A673 (cell line): ENCODE measurements at regions not wholly inside any gene's neighbourhood (a gene's known extent, or its start where the extent isn't known, plus 50 kb on each side); places are given as distances from the start of the nearest gene placed in this dataset.

Source experiments
- BruUV-seq: library from RNA; stranded (reverse); fragments of 400-500 nt; replicated peaks from 2 replicates; lab custom pipeline; 2021; lab: Mats Ljungman, UMichigan
- CTCF ChIA-PET: fragments of 300-600 bp; sonication (Branson Sonifier 250); formaldehyde crosslinking; loops from one replicate; lab custom pipeline; 2022; ENCODE audit warnings: antibody characterized with exemption; lab: Charles Lee
- POLR2A ChIA-PET: fragments of 300-600 bp; sonication (Branson Sonifier 250); formaldehyde crosslinking; loops from one replicate; lab custom pipeline; 2022; ENCODE audit warnings: antibody characterized with exemption; ENCODE audit not compliant: low non-redundant PET; lab: Charles Lee
- DNase-seq: peaks from one replicate; pipeline ENCODE4 v3.0.0-alpha.2; 2015; ENCODE audit warnings: low spot score
- H3K27ac ChIP-seq: fragments of 200-600 bp; sonication (generic); 2 replicates; pipeline ENCODE4 v1.5.1; 2016; ENCODE audit warnings: mixed run types, low read depth, mild to moderate bottlenecking, mixed read lengths, antibody characterized with exemption, low read length; ENCODE audit not compliant: poor library complexity, severe bottlenecking
- H3K27me3 ChIP-seq: fragments of 200-600 bp; sonication (generic); replicated peaks from 2 replicates; pipeline ENCODE4 v1.6.1; 2017; ENCODE audit warnings: mixed run types, low read depth, mild to moderate bottlenecking, mixed read lengths, antibody characterized with exemption, low read length; ENCODE audit not compliant: insufficient read depth, poor library complexity
- H3K36me3 ChIP-seq: fragments of 200-600 bp; sonication (generic); 2 replicates; pipeline ENCODE4 v1.6.1; 2016; ENCODE audit warnings: mixed run types, mild to moderate bottlenecking, mixed read lengths, antibody characterized with exemption, low read length; ENCODE audit not compliant: insufficient read depth, poor library complexity, severe bottlenecking
- H3K4me1 ChIP-seq: fragments of 200-600 bp; sonication (generic); 2 replicates; pipeline ENCODE4 v1.6.1; 2017; ENCODE audit warnings: mixed run types, mild to moderate bottlenecking, mixed read lengths, antibody characterized with exemption, low read length; ENCODE audit not compliant: insufficient read depth, poor library complexity, severe bottlenecking
- H3K4me3 ChIP-seq: fragments of 200-600 bp; sonication (generic); 2 replicates; pipeline ENCODE4 v1.5.1; 2016; ENCODE audit warnings: low read depth, mixed run types, mild to moderate bottlenecking, mixed read lengths, low read length; ENCODE audit not compliant: poor library complexity, severe bottlenecking
- H3K9me3 ChIP-seq: fragments of 200-600 bp; sonication (generic); 2 replicates; pipeline ENCODE4 v1.6.1; 2016; ENCODE audit warnings: mixed run types, low read depth, mild to moderate bottlenecking, mixed read lengths, antibody characterized with exemption, low read length; ENCODE audit not compliant: poor library complexity, severe bottlenecking
- EZH2 ChIP-seq: fragments of 200-600 bp; sonication (generic); IDR thresholded peaks from 2 replicates; pipeline ENCODE4 v1.6.1; 2017; ENCODE audit warnings: borderline replicate concordance, low read depth, mild to moderate bottlenecking, mixed read lengths, antibody characterized with exemption, low read length; ENCODE audit not compliant: poor library complexity, severe bottlenecking
- intact Hi-C: fragments of 100-400 bp; cut with micrococcal nuclease; formaldehyde crosslinking; loops from one replicate; pipeline ENCODE4 v1.10.0; 2022; ENCODE audit not compliant: unreplicated experiment
- TF ChIP-seq, protein P1 (sequence below): fragments of 300-800, 200-600 bp; sonication (generic); conservative IDR thresholded peaks from 2 replicates; pipeline ENCODE4 v1.5.1; 2017; ENCODE audit warnings: low read depth, mild to moderate bottlenecking, antibody characterized with exemption, low read length, moderate library complexity, mixed read lengths

DNA sequence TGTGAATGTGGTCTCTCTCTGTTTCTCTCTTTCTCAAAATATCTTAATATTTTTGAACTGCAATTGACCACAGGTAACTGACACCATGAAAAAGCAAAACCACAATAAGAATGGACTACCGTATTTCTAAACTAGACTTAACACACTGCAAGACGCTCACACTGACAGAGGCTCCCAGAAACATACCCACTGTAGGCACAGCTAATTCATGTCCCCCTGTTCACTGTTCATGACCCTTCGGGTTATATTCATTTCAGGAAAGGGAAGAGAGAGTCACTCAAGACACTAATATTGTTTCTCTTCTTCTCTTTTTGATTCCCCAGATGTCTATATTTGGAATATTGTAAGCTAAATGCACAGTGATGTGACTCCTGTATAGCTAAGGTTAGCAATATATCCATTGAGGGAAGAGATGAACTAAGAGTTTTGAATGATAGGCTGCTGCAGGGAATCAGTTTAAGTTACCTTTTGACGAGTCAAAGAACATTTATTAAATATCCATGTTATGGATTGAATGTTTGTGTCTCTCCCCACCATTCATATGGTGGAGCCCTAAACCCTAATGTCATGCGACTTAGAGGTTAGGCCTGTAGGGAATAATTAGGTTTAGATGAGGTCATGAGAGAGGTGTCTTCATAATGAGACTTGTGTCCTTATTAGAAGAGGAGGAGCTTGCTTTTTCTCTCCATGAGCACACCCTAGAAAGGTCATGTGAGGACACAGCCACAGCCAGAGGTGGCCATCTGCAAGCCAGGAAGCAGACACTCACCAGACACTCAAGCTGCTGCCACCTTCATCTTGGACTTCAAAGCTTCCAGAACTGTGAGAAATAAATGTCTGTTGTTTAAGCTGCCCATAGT is 216.6 kb upstream of the GRM7 start:
- ChIA-PET POLR2A (no interaction called here), CTCF (no interaction called here)
- no TSS peak for BruUV-seq
- no peak overlapping the region for H3K27ac ChIP-seq
- TF ChIP-seq, protein P1, sequence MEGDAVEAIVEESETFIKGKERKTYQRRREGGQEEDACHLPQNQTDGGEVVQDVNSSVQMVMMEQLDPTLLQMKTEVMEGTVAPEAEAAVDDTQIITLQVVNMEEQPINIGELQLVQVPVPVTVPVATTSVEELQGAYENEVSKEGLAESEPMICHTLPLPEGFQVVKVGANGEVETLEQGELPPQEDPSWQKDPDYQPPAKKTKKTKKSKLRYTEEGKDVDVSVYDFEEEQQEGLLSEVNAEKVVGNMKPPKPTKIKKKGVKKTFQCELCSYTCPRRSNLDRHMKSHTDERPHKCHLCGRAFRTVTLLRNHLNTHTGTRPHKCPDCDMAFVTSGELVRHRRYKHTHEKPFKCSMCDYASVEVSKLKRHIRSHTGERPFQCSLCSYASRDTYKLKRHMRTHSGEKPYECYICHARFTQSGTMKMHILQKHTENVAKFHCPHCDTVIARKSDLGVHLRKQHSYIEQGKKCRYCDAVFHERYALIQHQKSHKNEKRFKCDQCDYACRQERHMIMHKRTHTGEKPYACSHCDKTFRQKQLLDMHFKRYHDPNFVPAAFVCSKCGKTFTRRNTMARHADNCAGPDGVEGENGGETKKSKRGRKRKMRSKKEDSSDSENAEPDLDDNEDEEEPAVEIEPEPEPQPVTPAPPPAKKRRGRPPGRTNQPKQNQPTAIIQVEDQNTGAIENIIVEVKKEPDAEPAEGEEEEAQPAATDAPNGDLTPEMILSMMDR, result no peak
- TF ChIP-seq EZH2, result no peak
- no peaks in the 10 kb centered on the region for H3K36me3 ChIP-seq
- no peaks in the 10 kb centered on the region for H3K9me3 ChIP-seq
- H3K27me3 ChIP-seq, result no peaks in the 10 kb centered on the region
- H3K4me3 ChIP-seq, result no peak overlapping the region
- intact Hi-C loops, result no loop called here
- DNase-seq, result no peak
- H3K4me1 ChIP-seq, result no peaks in the 10 kb centered on the region

DNA sequence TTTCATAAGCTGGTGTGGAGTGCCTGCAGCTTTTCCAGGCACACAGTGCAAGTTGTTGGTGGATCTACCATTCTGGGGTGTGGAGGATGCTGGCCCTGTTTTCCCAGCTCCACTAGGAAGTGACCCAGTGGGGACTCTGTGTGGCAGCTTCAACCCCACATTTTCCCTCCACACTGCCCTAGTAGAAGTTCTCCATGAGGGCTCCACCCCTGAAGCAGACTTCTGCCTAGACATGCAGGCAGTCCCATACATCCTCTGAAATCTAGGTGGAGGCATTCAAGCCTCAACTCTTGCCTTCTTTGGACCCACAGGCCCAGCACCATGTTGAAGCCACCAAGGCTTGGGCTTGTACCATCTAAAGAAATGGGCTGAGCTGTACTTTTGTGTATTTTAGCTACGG is 206.2 kb upstream of the GRM7 start:
- Histone ChIP-seq H3K4me1 (no peaks in the 10 kb centered on the region), H3K4me3 (no peak overlapping the region), H3K27ac (no peak overlapping the region), H3K9me3 (peaks cover 5% of the 10 kb centered on the region), H3K36me3 (no peaks in the 10 kb centered on the region), H3K27me3 (no peaks in the 10 kb centered on the region)
- CTCF ChIA-PET, result no interaction called here
- intact Hi-C loops, result no loop called here
- no TSS peak for BruUV-seq
- TF ChIP-seq EZH2, result no peak
- TF ChIP-seq, protein P1, result no peak
- no peak for DNase-seq
- POLR2A ChIA-PET, result no interaction called here

DNA sequence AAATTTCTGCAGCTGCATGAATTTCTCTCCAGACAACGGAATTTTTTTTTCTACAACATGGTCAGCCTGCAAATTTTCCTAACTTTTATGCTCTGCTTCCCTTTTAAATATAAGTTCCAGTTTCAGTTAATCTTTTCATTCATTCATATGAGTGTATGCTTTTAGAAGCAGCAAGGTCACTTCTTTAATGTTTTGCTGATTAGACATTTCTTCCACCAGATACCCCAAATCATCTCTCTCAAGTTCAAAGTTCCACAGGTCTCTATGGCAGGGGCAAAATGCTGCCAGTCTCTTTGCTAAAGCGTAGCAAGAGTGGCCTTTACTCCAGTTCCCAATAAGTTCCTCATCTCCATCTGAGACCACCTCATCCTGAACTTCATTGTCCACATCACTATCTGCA is 205.6 kb upstream of the GRM7 start:
- Histone ChIP-seq H3K27me3 (no peaks in the 10 kb centered on the region), H3K27ac (no peak overlapping the region), H3K4me3 (no peak overlapping the region), H3K9me3 (peaks cover 5% of the 10 kb centered on the region), H3K36me3 (no peaks in the 10 kb centered on the region), H3K4me1 (no peaks in the 10 kb centered on the region)
- intact Hi-C loops, result no loop called here
- ChIA-PET POLR2A (no interaction called here), CTCF (no interaction called here)
- TF ChIP-seq, protein P1, result no peak
- TF ChIP-seq EZH2, result no peak
- BruUV-seq, result no TSS peak
- no peak for DNase-seq
